Smooth muscle cell (in vitro differentiated cells): ENCODE measurements at regions not wholly inside any gene's neighbourhood (a gene's known extent, or its start where the extent isn't known, plus 50 kb on each side); places are given as distances from the start of the nearest gene placed in this dataset.
"Not testable (repeated sequence)": the region's sequence is repeated elsewhere in the genome, so short reads cannot be mapped to it uniquely, and the experiment has no call there.

Experiments used
- DNase-seq: peaks from one replicate; lab custom pipeline; 2025; ENCODE audit not compliant: unreplicated experiment; lab: John Stamatoyannopoulos, UW
- H2AFZ ChIP-seq: fragments of 200-600 bp; sonication (generic); 2 replicates; pipeline ENCODE4 v1.6.0; 2016; ENCODE audit warnings: antibody characterized with exemption, low read depth, mild to moderate bottlenecking
- H3F3A ChIP-seq: fragments of 200-600 bp; sonication (generic); 2 replicates; pipeline ENCODE4 v1.6.0; 2017; ENCODE audit warnings: antibody characterized with exemption, low read depth
- H3K27ac ChIP-seq: fragments of 200-600 bp; sonication (generic); 2 replicates; pipeline ENCODE4 v1.5.1; 2016; ENCODE audit warnings: low read depth, mild to moderate bottlenecking
- H3K27me3 ChIP-seq: fragments of 200-600 bp; sonication (generic); 2 replicates; pipeline ENCODE4 v1.6.1; 2016; ENCODE audit warnings: low read depth, mild to moderate bottlenecking
- H3K36me3 ChIP-seq: fragments of 200-600 bp; sonication (generic); 2 replicates; pipeline ENCODE4 v1.5.1; 2016; ENCODE audit warnings: low read depth
- H3K4me1 ChIP-seq: fragments of 200-600 bp; sonication (generic); 2 replicates; pipeline ENCODE4 v1.5.1; 2016; ENCODE audit warnings: low read depth
- H3K4me2 ChIP-seq: fragments of 200-600 bp; sonication (generic); 2 replicates; pipeline ENCODE4 v1.6.0; 2016; ENCODE audit warnings: mild to moderate bottlenecking
- H3K4me3 ChIP-seq: fragments of 200-600 bp; sonication (generic); 2 replicates; pipeline ENCODE4 v1.5.1; 2016; ENCODE audit warnings: mild to moderate bottlenecking
- H3K79me2 ChIP-seq: fragments of 200-600 bp; sonication (generic); 2 replicates; pipeline ENCODE4 v1.6.0; 2016; ENCODE audit warnings: low read depth, mild to moderate bottlenecking
- H3K9ac ChIP-seq: fragments of 200-600 bp; sonication (generic); 2 replicates; pipeline ENCODE4 v1.6.0; 2016; ENCODE audit warnings: low read depth
- H3K9me3 ChIP-seq: fragments of 200-600 bp; sonication (generic); replicated peaks from 2 replicates; pipeline ENCODE4 v1.5.1; 2016; ENCODE audit warnings: low read depth
- H4K20me1 ChIP-seq: fragments of 200-600 bp; sonication (generic); 2 replicates; pipeline ENCODE4 v1.6.0; 2016; ENCODE audit warnings: low read depth
- WGBS: methylation state at CpG from one replicate; pipeline ENCODE4 v1.1.7; 2016; ENCODE audit warnings: low lambda C conversion rate; 5-methylcytosine and 5-hydroxymethylcytosine counted together
- TF ChIP-seq, protein P1 (sequence below): fragments of 200-600 bp; sonication (generic); IDR thresholded peaks from 2 replicates; pipeline ENCODE4 v1.5.1; 2017; ENCODE audit warnings: borderline replicate concordance, mild to moderate bottlenecking, antibody characterized with exemption; ENCODE audit not compliant: insufficient read depth, poor library complexity, severe bottlenecking

DNA sequence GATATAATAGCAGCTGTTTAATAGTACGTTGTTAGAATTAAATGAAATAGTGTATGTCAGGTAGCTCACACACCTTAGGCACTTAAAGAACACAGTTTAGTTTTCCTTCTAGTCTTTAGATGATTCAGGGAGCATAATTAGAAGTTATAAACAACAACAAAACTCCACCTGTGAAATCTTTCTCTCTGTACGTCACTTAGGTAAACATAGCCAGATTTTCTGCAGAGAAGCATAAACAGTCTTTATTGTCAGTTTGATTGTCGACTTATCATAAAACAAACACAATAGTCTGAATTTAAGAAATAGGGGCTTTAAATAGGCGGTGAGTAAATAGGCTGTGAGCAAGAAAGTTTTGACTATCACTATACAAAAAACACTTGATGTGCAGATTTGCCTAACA, 84.6 kb upstream of the PKP2 start:
- H3F3A ChIP-seq: no peaks in the 10 kb centered on the region
- H3K4me3 ChIP-seq: no peak overlapping the region
- WGBS: 81% methylated on average over 4 of the region's 4 CpGs
- no peaks in the 10 kb centered on the region for H3K9me3 ChIP-seq
- H2AFZ ChIP-seq: no peak overlapping the region
- no peaks in the 10 kb centered on the region for H3K4me1 ChIP-seq
- DNase-seq: no peak
- H3K4me2 ChIP-seq: no peak overlapping the region
- H3K36me3 ChIP-seq: no peaks in the 10 kb centered on the region
- no peak overlapping the region for H3K27ac ChIP-seq
- H3K27me3 ChIP-seq: no peaks in the 10 kb centered on the region
- no peaks in the 10 kb centered on the region for H3K79me2 ChIP-seq
- no peaks in the 10 kb centered on the region for H4K20me1 ChIP-seq
- TF ChIP-seq, protein P1, sequence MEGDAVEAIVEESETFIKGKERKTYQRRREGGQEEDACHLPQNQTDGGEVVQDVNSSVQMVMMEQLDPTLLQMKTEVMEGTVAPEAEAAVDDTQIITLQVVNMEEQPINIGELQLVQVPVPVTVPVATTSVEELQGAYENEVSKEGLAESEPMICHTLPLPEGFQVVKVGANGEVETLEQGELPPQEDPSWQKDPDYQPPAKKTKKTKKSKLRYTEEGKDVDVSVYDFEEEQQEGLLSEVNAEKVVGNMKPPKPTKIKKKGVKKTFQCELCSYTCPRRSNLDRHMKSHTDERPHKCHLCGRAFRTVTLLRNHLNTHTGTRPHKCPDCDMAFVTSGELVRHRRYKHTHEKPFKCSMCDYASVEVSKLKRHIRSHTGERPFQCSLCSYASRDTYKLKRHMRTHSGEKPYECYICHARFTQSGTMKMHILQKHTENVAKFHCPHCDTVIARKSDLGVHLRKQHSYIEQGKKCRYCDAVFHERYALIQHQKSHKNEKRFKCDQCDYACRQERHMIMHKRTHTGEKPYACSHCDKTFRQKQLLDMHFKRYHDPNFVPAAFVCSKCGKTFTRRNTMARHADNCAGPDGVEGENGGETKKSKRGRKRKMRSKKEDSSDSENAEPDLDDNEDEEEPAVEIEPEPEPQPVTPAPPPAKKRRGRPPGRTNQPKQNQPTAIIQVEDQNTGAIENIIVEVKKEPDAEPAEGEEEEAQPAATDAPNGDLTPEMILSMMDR: no peak
- no peak overlapping the region for H3K9ac ChIP-seq

DNA sequence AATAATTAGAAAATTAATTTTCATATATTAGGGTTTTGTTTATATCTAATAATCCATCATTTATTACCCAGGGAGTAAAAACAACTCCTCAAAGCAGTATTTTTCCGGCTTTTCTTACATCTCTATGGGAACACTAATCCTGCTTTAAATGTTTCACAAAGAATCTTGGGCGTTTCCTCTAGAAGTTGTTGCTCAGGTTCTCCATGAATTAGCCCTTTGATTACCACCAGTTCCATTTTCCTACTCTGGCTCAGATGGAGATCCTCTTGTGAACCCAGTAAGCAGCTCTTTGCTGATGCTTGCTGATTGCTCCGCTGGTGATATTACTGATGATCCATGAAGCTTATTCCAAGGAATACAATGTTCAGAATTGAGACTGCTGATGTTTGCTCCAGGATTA, 78.5 kb upstream of the PKP2 start:
- Histone ChIP-seq H2AFZ (no peak overlapping the region), H3K4me2 (no peak overlapping the region), H3K36me3 (no peaks in the 10 kb centered on the region), H3K4me3 (no peak overlapping the region), H3F3A (no peaks in the 10 kb centered on the region), H3K9me3 (no peaks in the 10 kb centered on the region), H3K27ac (no peak overlapping the region), H4K20me1 (no peaks in the 10 kb centered on the region), H3K79me2 (no peaks in the 10 kb centered on the region), H3K4me1 (no peaks in the 10 kb centered on the region), H3K9ac (no peak overlapping the region), H3K27me3 (no peaks in the 10 kb centered on the region)
- TF ChIP-seq, protein P1: no peak
- DNase-seq: no peak
- 91% methylated on average over 3 of the region's 3 CpGs for WGBS

DNA sequence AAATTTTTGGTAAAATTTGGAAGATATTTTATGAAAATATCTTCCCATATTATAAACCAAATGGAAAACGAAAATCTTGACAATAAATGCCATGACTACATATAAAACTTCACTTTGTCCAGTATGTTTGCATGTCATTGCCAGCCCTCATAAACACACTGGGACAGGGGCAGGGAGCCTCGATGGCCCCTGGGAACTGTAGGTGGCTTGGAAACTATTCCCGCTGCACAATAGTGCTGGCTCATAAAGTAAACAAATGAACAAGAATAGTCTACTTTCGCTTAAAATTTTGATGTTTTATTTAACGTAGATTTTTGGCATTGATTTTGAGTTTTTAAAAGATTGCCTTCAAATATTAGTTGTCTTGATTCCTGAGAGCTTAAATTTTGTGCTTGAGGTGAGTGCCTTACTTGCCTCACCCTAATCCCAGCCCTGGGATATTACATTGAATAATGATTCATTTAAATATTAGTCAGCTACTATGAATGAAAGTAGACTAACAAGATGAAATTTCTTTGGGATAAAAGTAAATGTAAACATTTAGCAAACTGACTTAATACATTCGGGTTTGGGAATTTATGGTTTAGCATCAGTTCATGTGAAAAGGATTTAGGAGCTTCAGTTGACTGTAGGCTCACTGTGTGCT, 74.0 kb upstream of the PKP2 start:
- H4K20me1 ChIP-seq: no peaks in the 10 kb centered on the region
- H3F3A ChIP-seq: no peaks in the 10 kb centered on the region
- H3K79me2 ChIP-seq: no peaks in the 10 kb centered on the region
- TF ChIP-seq, protein P1: no peak
- H3K4me1 ChIP-seq: no peaks in the 10 kb centered on the region
- no peaks in the 10 kb centered on the region for H3K9me3 ChIP-seq
- H3K4me2 ChIP-seq: no peak overlapping the region
- H3K27me3 ChIP-seq: no peaks in the 10 kb centered on the region
- no peak overlapping the region for H2AFZ ChIP-seq
- H3K4me3 ChIP-seq: no peak overlapping the region
- no peak overlapping the region for H3K27ac ChIP-seq
- H3K36me3 ChIP-seq: no peaks in the 10 kb centered on the region
- H3K9ac ChIP-seq: no peak overlapping the region
- no peak for DNase-seq
- WGBS: 92% methylated on average over 6 of the region's 6 CpGs

DNA sequence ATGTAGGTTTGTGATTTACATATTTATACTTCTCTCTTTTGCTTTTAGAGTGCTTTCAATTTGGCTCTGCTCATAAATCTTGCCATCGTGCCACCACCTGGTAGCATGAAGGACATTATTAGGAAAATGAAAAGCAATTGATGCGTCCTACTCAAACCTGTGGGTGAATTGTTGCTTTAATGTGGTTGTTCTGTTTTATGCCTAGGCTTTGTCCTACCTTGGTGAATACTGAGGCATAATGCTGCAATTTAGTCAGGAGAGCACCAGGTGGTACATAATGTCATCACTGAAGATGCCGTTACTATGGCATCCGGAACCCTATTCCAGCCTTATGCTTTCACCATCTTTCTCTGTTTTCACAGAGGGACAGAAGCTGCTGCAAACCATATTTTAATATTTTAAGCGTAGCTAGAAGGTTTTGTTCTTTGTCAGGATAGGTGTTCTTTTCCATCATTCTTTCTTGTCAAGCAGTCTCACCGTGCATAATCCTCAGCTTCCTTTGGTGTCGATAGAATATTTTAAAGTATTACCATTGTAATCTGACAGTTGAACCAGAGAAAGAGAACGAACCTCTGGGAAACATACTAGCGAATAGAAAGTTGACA, 68.5 kb upstream of the PKP2 start:
- Histone ChIP-seq H3K4me2 (no peak overlapping the region), H3K4me3 (no peak overlapping the region), H4K20me1 (no peaks in the 10 kb centered on the region), H3K4me1 (no peaks in the 10 kb centered on the region), H3K79me2 (no peaks in the 10 kb centered on the region), H3K27me3 (no peaks in the 10 kb centered on the region), H3K9me3 (no peaks in the 10 kb centered on the region), H3K9ac (no peak overlapping the region), H3F3A (no peaks in the 10 kb centered on the region), H3K27ac (no peak overlapping the region), H2AFZ (no peak overlapping the region), H3K36me3 (no peaks in the 10 kb centered on the region)
- WGBS: 89% methylated on average over 9 of the region's 9 CpGs
- DNase-seq: no peak
- TF ChIP-seq, protein P1: no peak

DNA sequence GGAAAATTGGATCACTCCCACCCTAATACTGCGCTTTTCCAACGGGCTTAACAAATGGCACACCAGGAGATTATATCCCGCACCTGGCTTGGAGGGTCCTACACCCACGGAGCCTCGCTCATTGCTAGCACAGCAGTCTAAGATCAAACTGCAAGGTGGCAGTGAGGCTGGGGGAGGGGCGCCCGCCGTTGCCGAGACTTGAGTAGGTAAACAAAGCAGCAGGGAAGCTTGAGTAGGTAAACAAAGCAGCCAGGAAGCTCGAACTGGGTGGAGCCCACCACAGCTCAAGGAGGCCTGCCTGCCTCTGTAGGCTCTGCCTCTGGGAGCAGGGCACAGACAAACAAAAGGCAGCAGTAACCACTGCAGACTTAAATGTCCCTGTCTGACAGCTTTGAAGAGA, 59.8 kb upstream of the PKP2 start:
- not testable (repeated sequence) for H3K4me2 ChIP-seq, H3K9me3 ChIP-seq, DNase-seq, H3K9ac ChIP-seq, H3K4me3 ChIP-seq, H3F3A ChIP-seq, H4K20me1 ChIP-seq, H3K27ac ChIP-seq, H3K4me1 ChIP-seq, H2AFZ ChIP-seq, H3K79me2 ChIP-seq, H3K27me3 ChIP-seq, H3K36me3 ChIP-seq
- WGBS: 95% methylated on average over 10 of the region's 10 CpGs
